H9 (cell line): ENCODE measurements at regions not wholly inside any gene's neighbourhood (a gene's known extent, or its start where the extent isn't known, plus 50 kb on each side); places are given as distances from the start of the nearest gene placed in this dataset.
A peak's percentile ranks its signal among the peaks of the same experiment; 100 is the strongest.

Experiments used
- DNase-seq: peaks from one replicate; pipeline ENCODE4 v3.0.0-alpha.2; 2017
- H2AFZ ChIP-seq: one replicate; pipeline ENCODE4 v1.6.1; 2013; ENCODE audit warnings: mild to moderate bottlenecking, low read length, control low read depth, moderate library complexity
- H2AK5ac ChIP-seq: 2 replicates; pipeline ENCODE4 v1.6.1; 2013; ENCODE audit warnings: low read length, control low read depth, mixed read lengths; ENCODE audit not compliant: insufficient read length
- H2BK120ac ChIP-seq: one replicate; pipeline ENCODE4 v1.6.1; 2013; ENCODE audit warnings: low read depth, mild to moderate bottlenecking, low read length, control low read depth, inconsistent platforms; ENCODE audit not compliant: poor library complexity, severe bottlenecking
- H2BK12ac ChIP-seq: 2 replicates; pipeline ENCODE4 v1.6.1; 2013; ENCODE audit warnings: low read length, control low read depth, mixed read lengths, low read depth; ENCODE audit not compliant: insufficient read length
- H2BK15ac ChIP-seq: 2 replicates; pipeline ENCODE4 v1.6.1; 2013; ENCODE audit warnings: low read depth, low read length, control low read depth
- H2BK20ac ChIP-seq: one replicate; pipeline ENCODE4 v1.6.1; 2013; ENCODE audit warnings: low read depth, mild to moderate bottlenecking, low read length, control low read depth, inconsistent platforms; ENCODE audit not compliant: poor library complexity, severe bottlenecking
- H2BK5ac ChIP-seq: 2 replicates; pipeline ENCODE4 v1.6.1; 2013; ENCODE audit warnings: low read length, control low read depth, mixed read lengths; ENCODE audit not compliant: insufficient read length
- H3K14ac ChIP-seq: 2 replicates; pipeline ENCODE4 v1.6.1; 2013; ENCODE audit warnings: low read length, control low read depth; ENCODE audit not compliant: insufficient read depth
- H3K18ac ChIP-seq: 2 replicates; pipeline ENCODE4 v1.6.1; 2013; ENCODE audit warnings: low read depth, mild to moderate bottlenecking, mixed read lengths, low read length, control low read depth; ENCODE audit not compliant: insufficient read length
- H3K23ac ChIP-seq: 2 replicates; pipeline ENCODE4 v1.6.1; 2013; ENCODE audit warnings: low read length, control low read depth, mixed read lengths, low read depth; ENCODE audit not compliant: insufficient read length
- H3K23me2 ChIP-seq: 2 replicates; pipeline ENCODE4 v1.6.1; 2013; ENCODE audit warnings: low read depth, mild to moderate bottlenecking, mixed read lengths, low read length, control low read depth; ENCODE audit not compliant: insufficient read length, poor library complexity, severe bottlenecking
- H3K27ac ChIP-seq: 2 replicates; pipeline ENCODE4 v1.5.1; 2013; ENCODE audit warnings: low read length, control low read depth, mixed read lengths, low read depth; ENCODE audit not compliant: insufficient read length
- H3K27me3 ChIP-seq: 2 replicates; pipeline ENCODE4 v1.6.1; 2013; ENCODE audit warnings: low read length, control low read depth, inconsistent platforms; ENCODE audit not compliant: insufficient read depth
- H3K4ac ChIP-seq: 2 replicates; pipeline ENCODE4 v1.6.1; 2013; ENCODE audit warnings: low read depth, mild to moderate bottlenecking, control low read depth, inconsistent platforms, low read length, moderate library complexity
- H3K4me1 ChIP-seq: 2 replicates; pipeline ENCODE4 v1.6.1; 2013; ENCODE audit warnings: low read length, control low read depth, inconsistent platforms; ENCODE audit not compliant: insufficient read depth
- H3K4me2 ChIP-seq: 2 replicates; pipeline ENCODE4 v1.6.1; 2013; ENCODE audit warnings: low read length, control low read depth, mixed read lengths; ENCODE audit not compliant: insufficient read length, insufficient read depth
- H3K56ac ChIP-seq: 2 replicates; pipeline ENCODE4 v1.6.1; 2013; ENCODE audit warnings: low read depth, mild to moderate bottlenecking, mixed read lengths, low read length, control low read depth; ENCODE audit not compliant: insufficient read length
- H3K79me1 ChIP-seq: 2 replicates; pipeline ENCODE4 v1.6.1; 2013; ENCODE audit warnings: low read depth, mild to moderate bottlenecking, moderate library complexity, low read length, control low read depth, inconsistent platforms; ENCODE audit not compliant: insufficient read depth, poor library complexity, severe bottlenecking
- H3K79me2 ChIP-seq: 2 replicates; pipeline ENCODE4 v1.6.1; 2013; ENCODE audit warnings: low read length, control low read depth, inconsistent platforms; ENCODE audit not compliant: insufficient read depth
- H3K9ac ChIP-seq: 2 replicates; pipeline ENCODE4 v1.6.1; 2013; ENCODE audit warnings: low read length, control low read depth, mixed read lengths; ENCODE audit not compliant: insufficient read length; ENCODE audit errors: extremely low read depth
- H3K9me3 ChIP-seq: one replicate; pipeline ENCODE4 v1.6.1; 2013; ENCODE audit warnings: low read depth, low read length, inconsistent platforms; ENCODE audit not compliant: control insufficient read depth
- H3T11ph ChIP-seq: one replicate; pipeline ENCODE4 v1.6.1; 2013; ENCODE audit warnings: mild to moderate bottlenecking, low read length, control low read depth, inconsistent platforms
- H4K20me1 ChIP-seq: one replicate; pipeline ENCODE4 v1.6.1; 2013; ENCODE audit not compliant: control insufficient read depth, insufficient read length, insufficient read depth
- H4K5ac ChIP-seq: 2 replicates; pipeline ENCODE4 v1.6.1; 2013; ENCODE audit warnings: low read depth, mild to moderate bottlenecking, mixed read lengths, low read length, control low read depth; ENCODE audit not compliant: insufficient read length
- H4K8ac ChIP-seq: replicated peaks from 2 replicates; pipeline ENCODE4 v1.6.1; 2013; ENCODE audit warnings: low read length, control low read depth, mixed read lengths, low read depth; ENCODE audit not compliant: insufficient read length
- H4K91ac ChIP-seq: 2 replicates; pipeline ENCODE4 v1.6.1; 2013; ENCODE audit warnings: low read depth, mild to moderate bottlenecking, moderate library complexity, mixed read lengths, low read length, control low read depth; ENCODE audit not compliant: insufficient read length
- H3K27ac Mint-ChIP-seq, 3 experiments: 2 replicates in 2 of 3; 3 replicates in 1 of 3; pipeline ENCODE4 v1.8.0; 2020 to 2021; ENCODE audit warnings: mixed read lengths in 3 of 3, mild to moderate bottlenecking in 1 of 3, moderate library complexity in 1 of 3
- H3K27me3 Mint-ChIP-seq: 2 replicates; pipeline ENCODE4 v1.8.0; 2021; ENCODE audit warnings: low read depth, mild to moderate bottlenecking, moderate library complexity, mixed read lengths
- H3K36me3 Mint-ChIP-seq, 3 experiments: 2 replicates in 2 of 3; 3 replicates in 1 of 3; pipeline ENCODE4 v1.8.0; 2020 to 2021; ENCODE audit warnings: low read depth in 3 of 3, mixed read lengths in 3 of 3; ENCODE audit not compliant: insufficient read depth in 1 of 3
- H3K4me1 Mint-ChIP-seq, 2 experiments: 2 replicates each; pipeline ENCODE4 v1.8.0; 2020; ENCODE audit warnings: mixed read lengths in 2 of 2
- H3K4me3 Mint-ChIP-seq, 2 experiments: 2 replicates in 1 of 2; 3 replicates in 1 of 2; pipeline ENCODE4 v1.8.0; 2020 to 2021; ENCODE audit warnings: mild to moderate bottlenecking in 2 of 2, mixed read lengths in 2 of 2, moderate library complexity in 1 of 2
- H3K9me3 Mint-ChIP-seq, 2 experiments: 2 replicates in 1 of 2; 3 replicates in 1 of 2; pipeline ENCODE4 v1.8.0; 2020; ENCODE audit warnings: mild to moderate bottlenecking in 2 of 2, mixed read lengths in 2 of 2, moderate library complexity in 1 of 2
- CTCF ChIP-seq: fragments of 200-600 bp; sonication (generic); conservative IDR thresholded peaks from 3 replicates; pipeline ENCODE4 v1.8.0; 2021; ENCODE audit warnings: antibody characterized with exemption, mild to moderate bottlenecking
- WGBS: extraction: QIAGEN DNeasy Blood & Tissue Kit; methylation state at CpG from one replicate; pipeline ENCODE4 v1.1.7; 2013; ENCODE audit warnings: missing lambda C conversion rate, low lambda C conversion rate, mixed read lengths; ENCODE audit not compliant: insufficient read length; ENCODE audit errors: extremely low coverage; 5-methylcytosine and 5-hydroxymethylcytosine counted together

- Histone ChIP-seq H3K23ac (no peak overlapping the region), H2BK120ac (no peak overlapping the region), H2BK12ac (no peak overlapping the region), H4K8ac (no peak overlapping the region), H4K20me1 (no peaks in the 10 kb centered on the region), H2BK5ac (no peak overlapping the region), H3K9me3 (no peaks in the 10 kb centered on the region), H3K56ac (no peak overlapping the region), H3K9ac (no peak overlapping the region), H2BK20ac (no peak overlapping the region), H3K4ac (no peak overlapping the region), H2AFZ (no peak overlapping the region), H3K79me2 (no peaks in the 10 kb centered on the region), H3K4me1 (peaks cover 1% of the 10 kb centered on the region; the same call in 1 of the 2 replicates), H4K5ac (no peak overlapping the region), H3K27ac (no peak overlapping the region), H3K4me2 (no peak overlapping the region), H3K23me2 (no peaks in the 10 kb centered on the region), H3K18ac (no peak overlapping the region), H3K79me1 (no peaks in the 10 kb centered on the region), H3T11ph (no peak overlapping the region), H2BK15ac (no peak overlapping the region), H3K14ac (no peak overlapping the region), H3K27me3 (no peaks in the 10 kb centered on the region), H4K91ac (no peak overlapping the region), H2AK5ac (no peak overlapping the region)
- no peaks in the 10 kb centered on the region for H3K36me3 Mint-ChIP-seq
- no peak overlapping the region for H3K4me3 Mint-ChIP-seq
- no peak for TF ChIP-seq CTCF
- H3K4me1 Mint-ChIP-seq = peaks cover 10 to 12% of the 10 kb centered on the region in 2 experiments; a peak in 3 of 4 replicates
- no peaks in the 10 kb centered on the region for H3K9me3 Mint-ChIP-seq
- DNase-seq = no peak
- peak overlapping the region in 1 of 3 experiments; percentile 71; a peak in 3 of 7 replicates for H3K27ac Mint-ChIP-seq
- no CpG with 5 or more reads among the region's 1 CpG for WGBS
- no peaks in the 10 kb centered on the region for H3K27me3 Mint-ChIP-seq
These were observed 242.2 kb downstream of the ARL4A start for GRCh38 chr7:12929476-12930140.
